Esophagus squamous epithelium (tissue), 5 donors: ENCODE measurements at regions not wholly inside any gene's neighbourhood (a gene's known extent, or its start where the extent isn't known, plus 50 kb on each side); places are given as distances from the start of the nearest gene placed in this dataset.

ENCODE experiments used
- DNase-seq: peaks from one replicate; lab custom pipeline; 2025; lab: John Stamatoyannopoulos, UW
- H3K27ac ChIP-seq, 4 donors: fragments of 200-600 bp; sonication (generic); one replicate each; pipeline ENCODE4 v1.5.1; 2016 to 2019; ENCODE audit warnings: mild to moderate bottlenecking in 1 of 4
- H3K27me3 ChIP-seq, 4 donors: fragments of 200-600 bp; sonication (generic); 1 replicate in 3 of 4; 2 replicates in 1 of 4; pipeline versions ENCODE4 v1.5.1 to v1.6.0; 2017 to 2021; ENCODE audit warnings: antibody characterized with exemption in 1 of 4
- H3K36me3 ChIP-seq, 3 donors: fragments of 200-600 bp; sonication (generic); one replicate each; pipeline ENCODE4 v1.5.1; 2016 to 2019
- H3K4me1 ChIP-seq, 3 donors: fragments of 200-600 bp; sonication (generic); one replicate each; pipeline ENCODE4 v1.5.1; 2017 to 2019
- H3K4me3 ChIP-seq, 4 donors: fragments of 200-600 bp; sonication (generic); 1 replicate in 3 of 4; 2 replicates in 1 of 4; pipeline ENCODE4 v1.5.1; 2016 to 2019; ENCODE audit warnings: mild to moderate bottlenecking in 2 of 4, moderate library complexity in 1 of 4
- H3K9me3 ChIP-seq, 3 donors: fragments of 200-600 bp; sonication (generic); one replicate each; pipeline ENCODE4 v1.5.1; 2016 to 2019
- POLR2A ChIP-seq, 4 donors: fragments of 450-650 bp; IDR thresholded peaks; one replicate each; pipeline ENCODE4 v1.6.1; 2017; ENCODE audit warnings: antibody characterized with exemption in 4 of 4, mild to moderate bottlenecking in 4 of 4, moderate library complexity in 3 of 4
- WGBS, 2 donors: methylation state at CpG; one replicate each; pipeline ENCODE4 v1.1.5; 2018; 5-methylcytosine and 5-hydroxymethylcytosine counted together
- intact Hi-C: fragments of 100-400 bp; cut with DNase I; formaldehyde crosslinking; loops from one replicate; pipeline ENCODE4 v1.15.0; 2022
- TF ChIP-seq, protein P1 (sequence below), 6 experiments: fragments of 450-650 bp in 4 of 6; fragments of 200-600 bp in 2 of 6; sonication (generic) in 2 of 6; IDR thresholded peaks; one replicate each; pipeline ENCODE4 v1.5.1; 2016 to 2019; ENCODE audit warnings: antibody characterized with exemption in 6 of 6, mild to moderate bottlenecking in 4 of 6, moderate library complexity in 4 of 6
- donor health status: DM: yes; HTN: yes; CAD: no.

DNA sequence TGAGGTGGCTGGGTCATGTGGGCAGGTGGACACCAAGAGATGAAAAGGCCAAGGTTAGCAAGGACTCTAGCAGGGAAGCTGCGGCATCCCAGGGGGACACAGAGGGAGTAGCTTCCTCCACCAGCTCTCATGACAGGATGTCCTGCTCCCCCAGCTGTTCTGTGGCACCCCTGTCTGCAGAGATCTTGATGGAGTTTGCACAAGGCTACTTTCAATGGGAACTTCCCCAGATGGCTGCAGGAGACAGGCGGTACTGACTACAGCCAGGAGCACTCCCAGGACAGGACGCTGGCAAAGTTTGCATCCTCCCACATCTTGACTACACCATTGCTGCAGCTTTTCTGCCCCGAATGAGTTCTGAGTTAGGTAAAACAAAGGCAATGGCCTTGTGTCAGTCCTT is 312.8 kb downstream of the TLE4 start:
- no peaks in the 10 kb centered on the region for H3K9me3 ChIP-seq
- intact Hi-C loops: no loop called here
- no peak overlapping the region for H3K4me3 ChIP-seq
- no peak for DNase-seq
- H3K27ac ChIP-seq: no peak overlapping the region
- no peaks in the 10 kb centered on the region for H3K4me1 ChIP-seq
- 75 to 77% methylated on average over 3 of the region's 4 CpGs for WGBS, 2 donors
- H3K27me3 ChIP-seq: no peaks in the 10 kb centered on the region
- no peaks in the 10 kb centered on the region for H3K36me3 ChIP-seq
- TF ChIP-seq, protein P1, sequence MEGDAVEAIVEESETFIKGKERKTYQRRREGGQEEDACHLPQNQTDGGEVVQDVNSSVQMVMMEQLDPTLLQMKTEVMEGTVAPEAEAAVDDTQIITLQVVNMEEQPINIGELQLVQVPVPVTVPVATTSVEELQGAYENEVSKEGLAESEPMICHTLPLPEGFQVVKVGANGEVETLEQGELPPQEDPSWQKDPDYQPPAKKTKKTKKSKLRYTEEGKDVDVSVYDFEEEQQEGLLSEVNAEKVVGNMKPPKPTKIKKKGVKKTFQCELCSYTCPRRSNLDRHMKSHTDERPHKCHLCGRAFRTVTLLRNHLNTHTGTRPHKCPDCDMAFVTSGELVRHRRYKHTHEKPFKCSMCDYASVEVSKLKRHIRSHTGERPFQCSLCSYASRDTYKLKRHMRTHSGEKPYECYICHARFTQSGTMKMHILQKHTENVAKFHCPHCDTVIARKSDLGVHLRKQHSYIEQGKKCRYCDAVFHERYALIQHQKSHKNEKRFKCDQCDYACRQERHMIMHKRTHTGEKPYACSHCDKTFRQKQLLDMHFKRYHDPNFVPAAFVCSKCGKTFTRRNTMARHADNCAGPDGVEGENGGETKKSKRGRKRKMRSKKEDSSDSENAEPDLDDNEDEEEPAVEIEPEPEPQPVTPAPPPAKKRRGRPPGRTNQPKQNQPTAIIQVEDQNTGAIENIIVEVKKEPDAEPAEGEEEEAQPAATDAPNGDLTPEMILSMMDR (IDR thresholded peaks at IDR 0.05): no peak
- TF ChIP-seq POLR2A (IDR thresholded peaks at IDR 0.05): no peak

DNA sequence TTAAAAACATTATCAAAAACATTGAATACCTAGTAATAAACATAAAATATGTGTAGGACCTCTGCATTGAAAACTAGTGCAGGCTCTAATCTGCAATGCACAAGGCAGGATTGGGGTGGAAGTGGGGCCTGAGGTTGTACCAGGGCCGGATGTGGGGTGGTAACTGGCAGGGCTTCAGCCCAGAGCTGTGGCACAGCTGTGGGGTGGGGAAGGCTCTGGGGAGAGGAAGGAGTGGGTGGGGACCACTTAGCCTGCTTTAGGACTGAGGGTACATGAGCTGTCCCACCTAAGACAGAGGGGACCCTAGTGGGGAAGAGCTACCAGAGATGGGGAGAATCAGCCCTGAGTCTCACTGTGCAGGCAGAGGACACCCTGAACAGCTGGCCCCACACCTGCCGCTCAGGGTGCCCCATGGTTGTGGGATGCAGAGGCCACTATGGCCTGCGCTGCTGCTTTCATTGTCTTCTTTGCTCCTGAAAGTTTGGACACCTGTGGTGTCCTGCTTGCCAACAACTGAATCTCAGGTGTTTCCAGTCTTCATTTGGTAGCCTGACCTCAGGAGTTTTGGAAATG is 311.4 kb downstream of the TLE4 start:
- Histone ChIP-seq H3K36me3 (no peaks in the 10 kb centered on the region), H3K4me3 (no peak overlapping the region), H3K9me3 (no peaks in the 10 kb centered on the region), H3K27me3 (no peaks in the 10 kb centered on the region), H3K27ac (no peak overlapping the region), H3K4me1 (no peaks in the 10 kb centered on the region)
- WGBS, 2 donors: 68 to 92% methylated on average over 2 to 3 of the region's 3 CpGs
- no peak for DNase-seq
- TF ChIP-seq, protein P1 (IDR thresholded peaks at IDR 0.05): no peak
- no peak for TF ChIP-seq POLR2A (IDR thresholded peaks at IDR 0.05)
- intact Hi-C loops: no loop called here

DNA sequence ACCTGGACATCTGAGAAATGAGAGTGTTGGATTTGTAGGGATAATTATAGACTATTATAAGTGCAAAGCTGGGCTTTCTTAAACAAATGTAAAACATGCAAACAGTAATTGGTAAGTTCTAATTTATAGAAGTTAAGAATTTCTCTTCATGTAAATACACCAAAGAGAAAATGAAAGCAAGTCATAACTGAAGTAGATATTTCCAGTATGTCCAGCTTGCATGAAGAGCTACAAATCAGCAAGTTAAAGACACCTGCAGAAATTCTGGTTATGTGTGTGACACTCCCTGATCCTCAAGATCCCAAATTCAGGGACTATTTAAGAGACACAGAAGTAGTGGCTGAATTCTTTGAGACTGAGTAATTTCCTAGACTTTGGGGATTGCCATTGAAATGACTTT is 308.9 kb downstream of the TLE4 start:
- no peak overlapping the region for H3K4me3 ChIP-seq

DNA sequence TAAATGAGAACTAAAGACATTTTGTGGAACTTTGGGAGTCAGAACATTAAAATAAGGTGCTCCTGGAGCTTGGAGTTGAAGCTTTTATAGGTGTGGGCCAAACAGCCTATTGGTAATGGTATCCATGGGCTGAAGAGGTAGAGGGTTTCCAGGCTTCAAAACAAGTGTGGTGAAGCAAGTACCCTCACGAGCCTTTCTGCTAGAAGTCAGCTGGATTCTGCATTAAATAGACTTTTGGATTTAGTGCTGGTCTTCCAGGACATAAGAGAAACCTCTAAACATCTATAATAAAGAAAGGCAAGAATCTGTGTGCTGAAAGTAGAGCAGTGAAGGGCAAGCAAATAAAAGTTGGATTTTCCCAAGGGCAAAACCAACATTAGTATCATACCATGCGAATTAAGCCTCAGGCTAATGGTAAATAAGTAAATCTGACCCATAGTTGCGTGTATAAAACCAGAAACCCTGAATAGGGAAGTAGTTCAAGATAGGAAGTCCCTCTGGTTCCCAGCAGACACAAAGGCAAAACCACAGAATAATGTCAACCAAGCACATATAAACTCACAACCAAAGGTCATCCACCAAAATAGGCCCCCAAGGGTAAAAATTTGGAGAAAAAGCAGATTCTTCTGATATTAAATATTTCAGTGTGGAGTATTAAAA is 306.3 kb downstream of the TLE4 start:
- H3K4me1 ChIP-seq: no peaks in the 10 kb centered on the region
- H3K36me3 ChIP-seq: no peaks in the 10 kb centered on the region
- intact Hi-C loops: no loop called here
- WGBS, 2 donors: 75 to 79% methylated on average over 3 of the region's 3 CpGs
- H3K27me3 ChIP-seq: no peaks in the 10 kb centered on the region
- H3K9me3 ChIP-seq: no peaks in the 10 kb centered on the region
- no peak overlapping the region for H3K4me3 ChIP-seq
- no peak for DNase-seq
- H3K27ac ChIP-seq: no peak overlapping the region
- TF ChIP-seq POLR2A (IDR thresholded peaks at IDR 0.05): no peak
- TF ChIP-seq, protein P1 (IDR thresholded peaks at IDR 0.05): no peak

More for the DNA sequence above, 308.9 kb downstream of the TLE4 start:
- TF ChIP-seq POLR2A (IDR thresholded peaks at IDR 0.05): no peak
- TF ChIP-seq, protein P1 (IDR thresholded peaks at IDR 0.05): no peak
- Histone ChIP-seq H3K27me3 (no peaks in the 10 kb centered on the region), H3K36me3 (no peaks in the 10 kb centered on the region), H3K27ac (no peak overlapping the region), H3K4me1 (no peaks in the 10 kb centered on the region), H3K9me3 (no peaks in the 10 kb centered on the region)
- intact Hi-C loops: no loop called here
- DNase-seq: no peak

DNA sequence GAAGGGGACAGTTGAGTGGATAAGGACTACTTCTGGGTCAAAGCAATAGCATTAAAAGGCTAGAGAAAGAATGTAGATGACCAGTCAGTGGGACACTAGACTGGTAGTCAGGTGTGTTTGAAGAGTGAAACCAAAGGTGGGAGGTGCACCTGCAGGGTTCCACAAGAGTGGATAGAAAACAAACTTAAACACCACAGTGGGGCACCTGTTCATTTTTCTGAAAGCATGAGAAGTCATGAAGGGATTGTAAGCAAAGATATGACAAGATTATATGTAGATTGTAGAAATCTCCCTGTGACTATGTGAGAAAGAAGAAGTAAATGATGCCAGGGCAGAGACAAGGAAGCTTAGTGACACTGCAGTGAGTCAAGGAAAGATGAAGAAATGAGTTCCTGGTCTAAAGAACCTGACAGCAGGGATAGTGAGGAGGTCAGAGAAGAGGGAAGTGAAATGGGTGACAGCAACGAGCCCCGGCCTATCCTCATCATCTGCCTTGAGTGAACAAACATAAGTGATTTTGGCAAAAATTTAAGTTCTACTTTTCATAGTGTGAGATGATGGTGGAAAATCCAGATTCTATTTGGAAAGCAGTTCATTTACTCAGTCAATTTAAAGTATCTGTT is 296.9 kb downstream of the TLE4 start:
- intact Hi-C loops: no loop called here
- Histone ChIP-seq H3K36me3 (no peaks in the 10 kb centered on the region), H3K4me1 (no peaks in the 10 kb centered on the region), H3K4me3 (no peak overlapping the region), H3K27me3 (no peaks in the 10 kb centered on the region), H3K27ac (peak overlapping the region in 1 of 4 donors; percentile 13), H3K9me3 (no peaks in the 10 kb centered on the region)
- no peak for DNase-seq
- TF ChIP-seq, protein P1 (IDR thresholded peaks at IDR 0.05): no peak
- no peak for TF ChIP-seq POLR2A (IDR thresholded peaks at IDR 0.05)
- 62 to 71% methylated on average over 2 of the region's 2 CpGs for WGBS, 2 donors
